HFFc6 (cell line): ENCODE measurements at regions not wholly inside any gene's neighbourhood (a gene's known extent, or its start where the extent isn't known, plus 50 kb on each side); places are given as distances from the start of the nearest gene placed in this dataset.

Experiments used
- DNase-seq: peaks from one replicate; pipeline ENCODE4 v3.0.0-alpha.2; 2018
- H3K27ac Mint-ChIP-seq: 2 replicates; pipeline ENCODE4 v1.8.0; 2020; ENCODE audit warnings: mild to moderate bottlenecking, mixed read lengths
- H3K27me3 Mint-ChIP-seq: 2 replicates; pipeline ENCODE4 v1.8.0; 2021; ENCODE audit warnings: mild to moderate bottlenecking, moderate library complexity, mixed read lengths; ENCODE audit not compliant: insufficient read depth
- H3K36me3 Mint-ChIP-seq: 2 replicates; pipeline ENCODE4 v1.8.0; 2021; ENCODE audit warnings: low read depth, mixed read lengths
- H3K4me1 Mint-ChIP-seq: 2 replicates; pipeline ENCODE4 v1.8.0; 2020; ENCODE audit warnings: low read depth, mixed read lengths
- H3K4me3 Mint-ChIP-seq: 2 replicates; pipeline ENCODE4 v1.8.0; 2020; ENCODE audit warnings: mild to moderate bottlenecking, moderate library complexity, mixed read lengths
- H3K9me3 Mint-ChIP-seq: 2 replicates; pipeline ENCODE4 v1.8.0; 2020; ENCODE audit warnings: mild to moderate bottlenecking, mixed read lengths
- CTCF ChIP-seq: fragments of 200-600 bp; sonication (generic); IDR thresholded peaks from 2 replicates; pipeline ENCODE4 v1.5.0; 2021; ENCODE audit warnings: antibody characterized with exemption, mild to moderate bottlenecking

- no peaks in the 10 kb centered on the region for H3K4me1 Mint-ChIP-seq
- no peaks in the 10 kb centered on the region for H3K9me3 Mint-ChIP-seq
- no peak for TF ChIP-seq CTCF
- no peak overlapping the region for H3K27ac Mint-ChIP-seq
- H3K27me3 Mint-ChIP-seq = no peaks in the 10 kb centered on the region
- DNase-seq = no peak
- H3K4me3 Mint-ChIP-seq = no peak overlapping the region
- no peaks in the 10 kb centered on the region for H3K36me3 Mint-ChIP-seq
These were observed 88.4 kb upstream of the RSPO3 start for GRCh38 chr6:127030111-127030510.

- Mint-ChIP-seq H3K9me3 (no peaks in the 10 kb centered on the region), H3K4me3 (no peak overlapping the region), H3K36me3 (no peaks in the 10 kb centered on the region), H3K4me1 (no peaks in the 10 kb centered on the region), H3K27me3 (no peaks in the 10 kb centered on the region), H3K27ac (no peak overlapping the region)
- TF ChIP-seq CTCF = no peak
- DNase-seq = no peak
These were observed 87.6 kb upstream of the RSPO3 start for GRCh38 chr6:127030836-127031235.

- H3K4me1 Mint-ChIP-seq = no peaks in the 10 kb centered on the region
- no peak for TF ChIP-seq CTCF
- no peak overlapping the region for H3K4me3 Mint-ChIP-seq
- no peak overlapping the region for H3K27ac Mint-ChIP-seq
- H3K36me3 Mint-ChIP-seq = no peaks in the 10 kb centered on the region
- no peaks in the 10 kb centered on the region for H3K27me3 Mint-ChIP-seq
- H3K9me3 Mint-ChIP-seq = no peaks in the 10 kb centered on the region
- DNase-seq = no peak
These were observed 87.0 kb upstream of the RSPO3 start for GRCh38 chr6:127031511-127031910.

GRCh38 chr6:127032971-127033370, 85.5 kb upstream of the RSPO3 start:
- Mint-ChIP-seq H3K36me3 (no peaks in the 10 kb centered on the region), H3K9me3 (no peaks in the 10 kb centered on the region), H3K27me3 (no peaks in the 10 kb centered on the region), H3K4me1 (no peaks in the 10 kb centered on the region), H3K27ac (no peak overlapping the region), H3K4me3 (no peak overlapping the region)
- TF ChIP-seq CTCF = no peak
- no peak for DNase-seq

GRCh38 chr6:127051571-127052260, 66.8 kb upstream of the RSPO3 start:
- Mint-ChIP-seq H3K9me3 (peaks cover 32% of the 10 kb centered on the region), H3K27ac (peak overlapping the region; percentile 64), H3K4me3 (no peak overlapping the region), H3K27me3 (peaks cover 8% of the 10 kb centered on the region; the same call in 1 of the 2 replicates), H3K4me1 (peaks cover 45% of the 10 kb centered on the region), H3K36me3 (peaks cover 15% of the 10 kb centered on the region)
- DNase-seq = peak; percentile 87
- TF ChIP-seq CTCF = no peak
